IMR-90 (cell line): ENCODE measurements at regions not wholly inside any gene's neighbourhood (a gene's known extent, or its start where the extent isn't known, plus 50 kb on each side); places are given as distances from the start of the nearest gene placed in this dataset.

Experiments used
- ATAC-seq: fragments of 200-7000 bp; cut with Tn5 transposase; 2 replicates; pipeline ENCODE4 v1.9.1; 2020; ENCODE audit warnings: low read depth, mild to moderate bottlenecking, moderate library complexity
- BruUV-seq: library from RNA; stranded (reverse); fragments of 400-500 nt; replicated peaks from 2 replicates; lab custom pipeline; 2021; lab: Mats Ljungman, UMichigan
- CTCF ChIA-PET: fragments of 300-600 bp; formaldehyde crosslinking; extraction: SDS; loops from one replicate; lab custom pipeline; 2021; ENCODE audit warnings: antibody characterized with exemption; lab: Yijun Ruan, JAX
- POLR2A ChIA-PET: fragments of 300-600 bp; sonication (Branson Sonifier 250); formaldehyde crosslinking; loops from one replicate; lab custom pipeline; 2022; ENCODE audit warnings: antibody characterized with exemption; ENCODE audit not compliant: unreplicated experiment; lab: Charles Lee
- DNase-seq: peaks from one replicate; pipeline ENCODE4 v3.0.0; 2013
- H2AFZ ChIP-seq: replicated peaks from 2 replicates; pipeline ENCODE3; 2013; ENCODE audit warnings: low read length, mild to moderate bottlenecking; ENCODE audit not compliant: poor library complexity
- H2AK5ac ChIP-seq: 2 replicates; pipeline ENCODE4 v1.6.1; 2013; ENCODE audit warnings: low read depth, low read length, inconsistent platforms
- H2AK9ac ChIP-seq: replicated peaks from 2 replicates; pipeline ENCODE3; 2013; ENCODE audit warnings: mild to moderate bottlenecking, low read depth, low read length, moderate library complexity; ENCODE audit not compliant: poor library complexity
- H2BK120ac ChIP-seq: 2 replicates; pipeline ENCODE4 v1.6.1; 2013; ENCODE audit warnings: low read depth, low read length, inconsistent platforms
- H2BK15ac ChIP-seq: 3 replicates; pipeline ENCODE4 v1.6.1; 2013; ENCODE audit warnings: low read depth, low read length, inconsistent platforms
- H2BK20ac ChIP-seq: 2 replicates; pipeline ENCODE4 v1.6.1; 2013; ENCODE audit warnings: low read depth, mild to moderate bottlenecking, inconsistent platforms, low read length, moderate library complexity
- H2BK5ac ChIP-seq: 2 replicates; pipeline ENCODE4 v1.6.1; 2013; ENCODE audit warnings: mild to moderate bottlenecking, low read depth, low read length, inconsistent platforms; ENCODE audit not compliant: poor library complexity, severe bottlenecking
- H3K14ac ChIP-seq: replicated peaks from 2 replicates; pipeline ENCODE4 v1.6.1; 2013; ENCODE audit warnings: low read depth, low read length, inconsistent platforms
- H3K18ac ChIP-seq: 2 replicates; pipeline ENCODE4 v1.6.1; 2013; ENCODE audit warnings: low read depth, low read length, control low read depth
- H3K23ac ChIP-seq: 2 replicates; pipeline ENCODE4 v1.6.1; 2013; ENCODE audit warnings: low read depth, low read length, inconsistent platforms
- H3K27ac ChIP-seq: 2 replicates; pipeline ENCODE4 v1.5.1; 2013; ENCODE audit warnings: mild to moderate bottlenecking, control low read depth, low read length; ENCODE audit not compliant: insufficient read depth
- H3K27me3 ChIP-seq: 2 replicates; pipeline ENCODE4 v1.6.1; 2013; ENCODE audit warnings: low read length; ENCODE audit not compliant: control insufficient read depth, insufficient read depth
- H3K36me3 ChIP-seq: 2 replicates; pipeline ENCODE4 v1.6.1; 2013; ENCODE audit warnings: low read length, mixed read lengths; ENCODE audit not compliant: control insufficient read depth, insufficient read depth
- H3K4ac ChIP-seq: 2 replicates; pipeline ENCODE4 v1.6.1; 2013; ENCODE audit warnings: low read depth, low read length, inconsistent platforms
- H3K4me1 ChIP-seq: 2 replicates; pipeline ENCODE4 v1.6.1; 2013; ENCODE audit warnings: low read length, mixed read lengths; ENCODE audit not compliant: control insufficient read depth, insufficient read depth
- H3K4me2 ChIP-seq: 2 replicates; pipeline ENCODE4 v1.6.1; 2013; ENCODE audit warnings: low read depth, mild to moderate bottlenecking, control low read depth, low read length, moderate library complexity
- H3K4me3 ChIP-seq: 2 replicates; pipeline ENCODE4 v1.5.1; 2013; ENCODE audit warnings: low read depth, mild to moderate bottlenecking, control low read depth, low read length, moderate library complexity; ENCODE audit not compliant: insufficient read depth
- H3K56ac ChIP-seq: 2 replicates; pipeline ENCODE4 v1.6.1; 2013; ENCODE audit warnings: low read length, inconsistent platforms; ENCODE audit not compliant: insufficient read depth; ENCODE audit errors: extremely low read depth
- H3K79me1 ChIP-seq, 2 experiments: 2 replicates each; pipeline ENCODE4 v1.6.1; 2013; ENCODE audit warnings: low read length in 2 of 2, inconsistent platforms in 1 of 2, low read depth in 1 of 2
- H3K9ac ChIP-seq: 2 replicates; pipeline ENCODE4 v1.6.1; 2013; ENCODE audit warnings: low read depth, low read length, control low read depth
- H3K9me1 ChIP-seq: 2 replicates; pipeline ENCODE4 v1.6.1; 2013; ENCODE audit warnings: low read length, inconsistent platforms; ENCODE audit not compliant: insufficient read depth
- H3K9me3 ChIP-seq: 2 replicates; pipeline ENCODE4 v1.6.1; 2013; ENCODE audit warnings: low read length; ENCODE audit not compliant: control insufficient read depth, insufficient read depth
- H4K20me1 ChIP-seq: 2 replicates; pipeline ENCODE4 v1.6.1; 2013; ENCODE audit warnings: low read length, inconsistent platforms; ENCODE audit not compliant: insufficient read depth
- H4K5ac ChIP-seq: 2 replicates; pipeline ENCODE4 v1.6.1; 2013; ENCODE audit warnings: mild to moderate bottlenecking, low read depth, low read length, control low read depth
- H4K8ac ChIP-seq, 2 experiments: 2 replicates each; pipeline ENCODE4 v1.6.1; 2013; ENCODE audit warnings: low read depth in 2 of 2, low read length in 2 of 2, control low read depth in 1 of 2, inconsistent platforms in 1 of 2
- H4K91ac ChIP-seq: 2 replicates; pipeline ENCODE4 v1.6.1; 2013; ENCODE audit warnings: low read depth, low read length, inconsistent platforms; ENCODE audit not compliant: insufficient read depth
- MAZ ChIP-seq: IDR thresholded peaks from 2 replicates; pipeline ENCODE4 v1.6.1; 2012; ENCODE audit warnings: low read depth, mild to moderate bottlenecking, low read length, improper control_type of control experiment, moderate library complexity, borderline replicate concordance
- WGBS, 2 experiments: methylation state at CpG; one replicate each; pipeline versions ENCODE4 v1.1.5 to v1.1.7; 2013; ENCODE audit warnings: missing lambda C conversion rate in 2 of 2; ENCODE audit not compliant: insufficient read length in 1 of 2; ENCODE audit errors: extremely low coverage in 2 of 2; 5-methylcytosine and 5-hydroxymethylcytosine counted together
- dilution Hi-C: fragments of 300-500 bp; cut with HindIII; formaldehyde crosslinking; loops from one replicate; pipeline ENCODE4 v1.14.3; 2018; ENCODE audit warnings: low sequenced_read_pairs; ENCODE audit not compliant: unreplicated experiment
- in situ Hi-C: fragments of 300-500 bp; cut with MboI; formaldehyde crosslinking; loops from 3 replicates; pipeline ENCODE4 v1.14.3; 2019; ENCODE audit warnings: low sequenced_read_pairs, inconsistent platforms, mixed read lengths
- intact Hi-C: fragments of 100-400 bp; cut with micrococcal nuclease; formaldehyde crosslinking; loops from 2 replicates; pipeline ENCODE4 v1.10.0; 2022

DNA sequence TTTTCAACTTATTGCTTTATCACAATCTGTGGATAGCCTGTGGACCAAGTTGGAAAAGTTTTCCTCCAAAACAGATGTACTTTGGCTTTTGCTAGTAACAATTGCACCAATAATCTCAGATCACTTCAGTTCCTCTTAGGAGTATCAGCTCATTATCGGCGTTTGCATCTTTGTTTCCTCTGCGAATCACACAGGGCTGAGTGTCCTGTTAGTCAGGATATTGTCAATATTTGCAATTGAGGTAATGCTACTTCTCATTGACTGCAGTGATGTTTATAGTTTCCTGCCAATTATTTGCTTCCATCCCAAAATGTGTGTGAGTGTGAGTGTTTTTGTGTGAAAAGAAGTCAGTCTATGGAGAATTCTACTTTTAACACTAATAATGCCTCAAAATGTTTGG lies 545.0 kb downstream of the SI start:
- no TSS peak for BruUV-seq
- Histone ChIP-seq H3K79me1 (no peaks in the 10 kb centered on the region), H3K14ac (no peak overlapping the region), H3K4me3 (no peak overlapping the region), H2BK5ac (no peak overlapping the region), H2AK5ac (no peak overlapping the region), H3K9me3 (peaks cover 5% of the 10 kb centered on the region), H2BK120ac (no peak overlapping the region), H4K20me1 (no peaks in the 10 kb centered on the region), H4K5ac (no peak overlapping the region), H3K4me2 (no peak overlapping the region), H4K8ac (no peak overlapping the region), H3K18ac (no peak overlapping the region), H3K4me1 (no peaks in the 10 kb centered on the region), H2BK20ac (no peak overlapping the region), H3K4ac (no peak overlapping the region), H2AFZ (no peak overlapping the region), H3K27me3 (no peaks in the 10 kb centered on the region), H2BK15ac (no peak overlapping the region), H3K27ac (no peak overlapping the region), H3K23ac (no peak overlapping the region), H2AK9ac (no peak overlapping the region), H4K91ac (no peak overlapping the region), H3K9me1 (no peaks in the 10 kb centered on the region), H3K56ac (no peak overlapping the region), H3K9ac (no peak overlapping the region), H3K36me3 (no peaks in the 10 kb centered on the region)
- in situ Hi-C loops = no loop called here
- intact Hi-C loops = no loop called here
- ATAC-seq (no peak), DNase-seq (no peak)
- no CpG with 5 or more reads among the region's 3 CpGs for whole genome bisulfite sequencing, 2 experiments
- ChIA-PET CTCF (interaction anchor here (0.6 kb wide), 1 partner anchor 377 kb away, joined by 4 read pairs; no protein-coding TSS in a partner anchor), POLR2A (no interaction called here)
- dilution Hi-C loops = no loop called here
- no peak for TF ChIP-seq MAZ
